ENCODE measurements at regions not wholly inside any gene's neighbourhood (a gene's known extent, or its start where the extent isn't known, plus 50 kb on each side); places are given as distances from the start of the nearest gene placed in this dataset.

DNA sequence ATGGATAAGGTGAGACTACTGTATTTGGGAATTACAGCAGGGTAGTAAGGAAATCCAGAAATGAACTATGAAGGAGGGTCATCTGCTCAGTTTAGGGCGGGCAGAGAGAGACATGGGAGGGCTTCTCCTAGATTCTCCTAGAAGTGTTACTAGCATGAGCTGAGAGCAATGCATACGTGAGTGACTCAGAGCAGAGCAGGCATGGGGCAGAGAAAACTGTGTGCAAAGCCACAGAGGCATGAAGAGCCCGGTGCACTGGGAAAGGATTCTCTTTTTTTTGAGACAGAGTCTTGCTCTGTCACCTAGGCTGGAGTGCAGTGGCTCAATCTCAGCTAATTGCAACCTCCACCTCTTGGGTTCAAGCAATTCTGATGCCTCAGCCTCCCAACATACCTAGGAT, 116.2 kb downstream of the SOCS6 start (continued):
- TF ChIP-seq, protein P1, sequence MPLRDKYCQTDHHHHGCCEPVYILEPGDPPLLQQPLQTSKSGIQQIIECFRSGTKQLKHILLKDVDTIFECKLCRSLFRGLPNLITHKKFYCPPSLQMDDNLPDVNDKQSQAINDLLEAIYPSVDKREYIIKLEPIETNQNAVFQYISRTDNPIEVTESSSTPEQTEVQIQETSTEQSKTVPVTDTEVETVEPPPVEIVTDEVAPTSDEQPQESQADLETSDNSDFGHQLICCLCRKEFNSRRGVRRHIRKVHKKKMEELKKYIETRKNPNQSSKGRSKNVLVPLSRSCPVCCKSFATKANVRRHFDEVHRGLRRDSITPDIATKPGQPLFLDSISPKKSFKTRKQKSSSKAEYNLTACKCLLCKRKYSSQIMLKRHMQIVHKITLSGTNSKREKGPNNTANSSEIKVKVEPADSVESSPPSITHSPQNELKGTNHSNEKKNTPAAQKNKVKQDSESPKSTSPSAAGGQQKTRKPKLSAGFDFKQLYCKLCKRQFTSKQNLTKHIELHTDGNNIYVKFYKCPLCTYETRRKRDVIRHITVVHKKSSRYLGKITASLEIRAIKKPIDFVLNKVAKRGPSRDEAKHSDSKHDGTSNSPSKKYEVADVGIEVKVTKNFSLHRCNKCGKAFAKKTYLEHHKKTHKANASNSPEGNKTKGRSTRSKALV (CRISPR knock-in tag; IDR thresholded peaks at IDR 0.05) = no peak

DNA sequence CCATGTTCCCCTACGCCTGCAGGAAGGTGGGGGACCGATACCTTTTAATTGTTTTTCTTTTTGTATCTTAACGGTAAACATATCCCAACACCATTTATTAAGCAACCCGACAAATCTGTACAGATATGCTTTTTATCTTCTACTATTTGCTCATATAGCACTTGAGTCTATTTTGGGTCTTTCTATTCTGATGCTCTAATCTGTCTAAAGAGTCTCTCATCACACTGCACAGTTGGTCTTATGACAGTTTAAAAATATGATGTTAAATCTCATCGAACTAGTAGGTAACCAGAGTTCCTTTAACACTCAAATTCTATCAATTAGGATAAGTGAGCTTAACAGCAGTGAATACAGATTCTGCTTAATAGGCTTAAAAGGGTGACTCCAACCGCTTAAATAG, 111.6 kb downstream of the SOCS6 start:
- Histone ChIP-seq H3K36me3 (replicated peaks in 1 of 2; ENCODE audit: control insufficient read depth in 1 of 2, insufficient read depth in 2 of 2, low read length in 2 of 2) (no peaks in the 10 kb centered on the region), H3K9ac (ENCODE audit: insufficient read depth, low read depth, low read length) (no peak overlapping the region), H3K79me2 (ENCODE audit: insufficient read depth, low read length) (no peaks in the 10 kb centered on the region), H3K4me3 (replicated peaks in 1 of 3; ENCODE audit: insufficient read depth in 1 of 3, low read depth in 2 of 3, low read length in 3 of 3) (no peak overlapping the region), H3K9me3 (ENCODE audit: low read length) (no peaks in the 10 kb centered on the region), H3K4me1 (ENCODE audit: insufficient read depth, low read length) (peaks cover 10% of the 10 kb centered on the region), H4K20me1 (ENCODE audit: insufficient read depth, low read length) (no peaks in the 10 kb centered on the region), H2AFZ (ENCODE audit: low read length) (no peak overlapping the region), H3K27ac (ENCODE audit: extremely low read length, insufficient read depth, low read length) (no peak overlapping the region), H3K27me3 (ENCODE audit: control insufficient read depth in 1 of 2, insufficient read depth in 2 of 2, low read length in 2 of 2) (no peaks in the 10 kb centered on the region), H3K4me2 (ENCODE audit: low read depth, low read length) (no peak overlapping the region)
- TF ChIP-seq NFKB2 (CRISPR knock-in tag; IDR thresholded peaks at IDR 0.05; ENCODE audit: borderline replicate concordance) (no peak), YY1 (IDR thresholded peaks at IDR 0.05; ENCODE audit: insufficient read depth, insufficient replicate concordance, low read depth, low read length) (no peak), ZNF672 (CRISPR knock-in tag; IDR thresholded peaks at IDR 0.05) (no peak), HMG20B (CRISPR knock-in tag; conservative IDR thresholded peaks at IDR 0.05) (no peak), ZNF567 (CRISPR knock-in tag; IDR thresholded peaks at IDR 0.05; ENCODE audit: borderline replicate concordance) (no peak), ZNF441 (CRISPR knock-in tag; IDR thresholded peaks at IDR 0.05; ENCODE audit: borderline replicate concordance) (no peak)
- TF ChIP-seq, protein P2, sequence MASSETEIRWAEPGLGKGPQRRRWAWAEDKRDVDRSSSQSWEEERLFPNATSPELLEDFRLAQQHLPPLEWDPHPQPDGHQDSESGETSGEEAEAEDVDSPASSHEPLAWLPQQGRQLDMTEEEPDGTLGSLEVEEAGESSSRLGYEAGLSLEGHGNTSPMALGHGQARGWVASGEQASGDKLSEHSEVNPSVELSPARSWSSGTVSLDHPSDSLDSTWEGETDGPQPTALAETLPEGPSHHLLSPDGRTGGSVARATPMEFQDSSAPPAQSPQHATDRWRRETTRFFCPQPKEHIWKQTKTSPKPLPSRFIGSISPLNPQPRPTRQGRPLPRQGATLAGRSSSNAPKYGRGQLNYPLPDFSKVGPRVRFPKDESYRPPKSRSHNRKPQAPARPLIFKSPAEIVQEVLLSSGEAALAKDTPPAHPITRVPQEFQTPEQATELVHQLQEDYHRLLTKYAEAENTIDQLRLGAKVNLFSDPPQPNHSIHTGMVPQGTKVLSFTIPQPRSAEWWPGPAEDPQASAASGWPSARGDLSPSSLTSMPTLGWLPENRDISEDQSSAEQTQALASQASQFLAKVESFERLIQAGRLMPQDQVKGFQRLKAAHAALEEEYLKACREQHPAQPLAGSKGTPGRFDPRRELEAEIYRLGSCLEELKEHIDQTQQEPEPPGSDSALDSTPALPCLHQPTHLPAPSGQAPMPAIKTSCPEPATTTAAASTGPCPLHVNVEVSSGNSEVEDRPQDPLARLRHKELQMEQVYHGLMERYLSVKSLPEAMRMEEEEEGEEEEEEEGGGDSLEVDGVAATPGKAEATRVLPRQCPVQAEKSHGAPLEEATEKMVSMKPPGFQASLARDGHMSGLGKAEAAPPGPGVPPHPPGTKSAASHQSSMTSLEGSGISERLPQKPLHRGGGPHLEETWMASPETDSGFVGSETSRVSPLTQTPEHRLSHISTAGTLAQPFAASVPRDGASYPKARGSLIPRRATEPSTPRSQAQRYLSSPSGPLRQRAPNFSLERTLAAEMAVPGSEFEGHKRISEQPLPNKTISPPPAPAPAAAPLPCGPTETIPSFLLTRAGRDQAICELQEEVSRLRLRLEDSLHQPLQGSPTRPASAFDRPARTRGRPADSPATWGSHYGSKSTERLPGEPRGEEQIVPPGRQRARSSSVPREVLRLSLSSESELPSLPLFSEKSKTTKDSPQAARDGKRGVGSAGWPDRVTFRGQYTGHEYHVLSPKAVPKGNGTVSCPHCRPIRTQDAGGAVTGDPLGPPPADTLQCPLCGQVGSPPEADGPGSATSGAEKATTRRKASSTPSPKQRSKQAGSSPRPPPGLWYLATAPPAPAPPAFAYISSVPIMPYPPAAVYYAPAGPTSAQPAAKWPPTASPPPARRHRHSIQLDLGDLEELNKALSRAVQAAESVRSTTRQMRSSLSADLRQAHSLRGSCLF (CRISPR knock-in tag; IDR thresholded peaks at IDR 0.05; ENCODE audit: borderline replicate concordance) = no peak
- TF ChIP-seq, protein P3, sequence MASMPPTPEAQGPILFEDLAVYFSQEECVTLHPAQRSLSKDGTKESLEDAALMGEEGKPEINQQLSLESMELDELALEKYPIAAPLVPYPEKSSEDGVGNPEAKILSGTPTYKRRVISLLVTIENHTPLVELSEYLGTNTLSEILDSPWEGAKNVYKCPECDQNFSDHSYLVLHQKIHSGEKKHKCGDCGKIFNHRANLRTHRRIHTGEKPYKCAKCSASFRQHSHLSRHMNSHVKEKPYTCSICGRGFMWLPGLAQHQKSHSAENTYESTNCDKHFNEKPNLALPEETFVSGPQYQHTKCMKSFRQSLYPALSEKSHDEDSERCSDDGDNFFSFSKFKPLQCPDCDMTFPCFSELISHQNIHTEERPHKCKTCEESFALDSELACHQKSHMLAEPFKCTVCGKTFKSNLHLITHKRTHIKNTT (CRISPR knock-in tag; IDR thresholded peaks at IDR 0.05) = no peak
- TF ChIP-seq, protein P4, sequence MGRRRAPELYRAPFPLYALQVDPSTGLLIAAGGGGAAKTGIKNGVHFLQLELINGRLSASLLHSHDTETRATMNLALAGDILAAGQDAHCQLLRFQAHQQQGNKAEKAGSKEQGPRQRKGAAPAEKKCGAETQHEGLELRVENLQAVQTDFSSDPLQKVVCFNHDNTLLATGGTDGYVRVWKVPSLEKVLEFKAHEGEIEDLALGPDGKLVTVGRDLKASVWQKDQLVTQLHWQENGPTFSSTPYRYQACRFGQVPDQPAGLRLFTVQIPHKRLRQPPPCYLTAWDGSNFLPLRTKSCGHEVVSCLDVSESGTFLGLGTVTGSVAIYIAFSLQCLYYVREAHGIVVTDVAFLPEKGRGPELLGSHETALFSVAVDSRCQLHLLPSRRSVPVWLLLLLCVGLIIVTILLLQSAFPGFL (CRISPR knock-in tag; IDR thresholded peaks at IDR 0.05) = no peak
- ATAC-seq (no peak), FAIRE-seq (no peak), DNase-seq (ENCODE audit: low spot score) (no peak)
- POLR2A ChIA-PET = interaction anchor here (1.3 kb wide), 1 partner anchor 24 kb away, joined by 5 read pairs; no protein-coding TSS in a partner anchor
- CTCF ChIA-PET (ENCODE audit: low intra/inter-chr PET ratio, low total read pairs) = no interaction called here
- BruUV-seq (replicated peaks) = no TSS peak
- intact Hi-C loops (cut with micrococcal nuclease; ENCODE audit: unreplicated experiment) = no loop called here
- WGBS (ENCODE audit: low lambda C conversion rate) = 70% methylated on average over 6 of the region's 6 CpGs
- in situ Hi-C loops (cut with HindIII; ENCODE audit: extremely low pct_ligation_motif_present, low pct_unique_long_range_greater_than_20kb) = no loop called here

All from HepG2 (cell line).